KOPT-K1 (cell line): ENCODE measurements at regions not wholly inside any gene's neighbourhood (a gene's known extent, or its start where the extent isn't known, plus 50 kb on each side); places are given as distances from the start of the nearest gene placed in this dataset.
"Not testable (repeated sequence)": the region's sequence is repeated elsewhere in the genome, so short reads cannot be mapped to it uniquely, and the experiment has no call there.

Experiments used
- H3K27ac ChIP-seq: fragments of 200-600 bp; sonication (generic); 2 replicates; pipeline ENCODE4 v1.5.1; 2016; ENCODE audit warnings: antibody characterized with exemption, mild to moderate bottlenecking, low read depth, low read length; ENCODE audit not compliant: poor library complexity, severe bottlenecking
- H3K36me3 ChIP-seq: fragments of 200-600 bp; sonication (generic); 2 replicates; pipeline ENCODE4 v1.5.1; 2017; ENCODE audit warnings: antibody characterized with exemption, mild to moderate bottlenecking, low read length, moderate library complexity; ENCODE audit not compliant: insufficient read depth
- H3K9me3 ChIP-seq: fragments of 200-600 bp; sonication (generic); 2 replicates; pipeline ENCODE4 v1.5.1; 2017; ENCODE audit warnings: antibody characterized with exemption, low read length, mild to moderate bottlenecking; ENCODE audit not compliant: insufficient read depth, poor library complexity, severe bottlenecking

- no peaks in the 10 kb centered on the region for H3K9me3 ChIP-seq
- H3K36me3 ChIP-seq: no peaks in the 10 kb centered on the region
- no peak overlapping the region for H3K27ac ChIP-seq
Observed at GRCh38 chr5:7078101-7078500, 317.8 kb upstream of the ADCY2 start.

GRCh38 chr5:7078901-7079300 is 317.0 kb upstream of the ADCY2 start:
- H3K36me3 ChIP-seq: no peaks in the 10 kb centered on the region

GRCh38 chr5:7080501-7080900 is 315.4 kb upstream of the ADCY2 start:
- Histone ChIP-seq H3K36me3 (no peaks in the 10 kb centered on the region), H3K9me3 (no peaks in the 10 kb centered on the region), H3K27ac (no peak overlapping the region)

More at GRCh38 chr5:7078901-7079300, 317.0 kb upstream of the ADCY2 start:
- Histone ChIP-seq H3K9me3 (no peaks in the 10 kb centered on the region), H3K27ac (no peak overlapping the region)

GRCh38 chr5:7087719-7088297 is 308.1 kb upstream of the ADCY2 start:
- no peaks in the 10 kb centered on the region for H3K36me3 ChIP-seq
- H3K9me3 ChIP-seq: no peaks in the 10 kb centered on the region
- H3K27ac ChIP-seq: no peak overlapping the region

GRCh38 chr5:7088849-7089248 is 307.1 kb upstream of the ADCY2 start:
- H3K27ac ChIP-seq: no peak overlapping the region
- no peaks in the 10 kb centered on the region for H3K9me3 ChIP-seq

GRCh38 chr5:7094626-7095025 is 301.3 kb upstream of the ADCY2 start:
- H3K9me3 ChIP-seq: no peaks in the 10 kb centered on the region
- H3K27ac ChIP-seq: no peak overlapping the region
- H3K36me3 ChIP-seq: no peaks in the 10 kb centered on the region

More at GRCh38 chr5:7088849-7089248, 307.1 kb upstream of the ADCY2 start:
- no peaks in the 10 kb centered on the region for H3K36me3 ChIP-seq

GRCh38 chr5:7096294-7096693 is 299.6 kb upstream of the ADCY2 start:
- Histone ChIP-seq H3K9me3 (no peaks in the 10 kb centered on the region), H3K36me3 (no peaks in the 10 kb centered on the region), H3K27ac (no peak overlapping the region)

GRCh38 chr5:7105358-7105757 is 290.6 kb upstream of the ADCY2 start:
- Histone ChIP-seq H3K9me3 (no peaks in the 10 kb centered on the region), H3K27ac (no peak overlapping the region), H3K36me3 (no peaks in the 10 kb centered on the region)

- no peaks in the 10 kb centered on the region for H3K36me3 ChIP-seq
- H3K27ac ChIP-seq: no peak overlapping the region
- H3K9me3 ChIP-seq: no peaks in the 10 kb centered on the region
Observed at GRCh38 chr5:7117961-7118360, 278.0 kb upstream of the ADCY2 start.

- H3K9me3 ChIP-seq: peaks cover 8% of the 10 kb centered on the region
- H3K36me3 ChIP-seq: no peaks in the 10 kb centered on the region
- no peak overlapping the region for H3K27ac ChIP-seq
Observed at GRCh38 chr5:7131680-7132079, 264.3 kb upstream of the ADCY2 start.

GRCh38 chr5:7146886-7147285 is 249.1 kb upstream of the ADCY2 start:
- Histone ChIP-seq H3K36me3 (no peaks in the 10 kb centered on the region), H3K27ac (no peak overlapping the region), H3K9me3 (no peaks in the 10 kb centered on the region)

GRCh38 chr5:7157083-7157482 is 238.9 kb upstream of the ADCY2 start:
- Histone ChIP-seq H3K36me3 (no peaks in the 10 kb centered on the region), H3K9me3 (peaks cover 11% of the 10 kb centered on the region), H3K27ac (no peak overlapping the region)

GRCh38 chr5:7169240-7169878 is 226.6 kb upstream of the ADCY2 start:
- H3K27ac ChIP-seq: no peak overlapping the region
- no peaks in the 10 kb centered on the region for H3K9me3 ChIP-seq

GRCh38 chr5:7170785-7171184 is 225.2 kb upstream of the ADCY2 start:
- H3K27ac ChIP-seq, H3K9me3 ChIP-seq, H3K36me3 ChIP-seq: not testable (repeated sequence)

More at GRCh38 chr5:7169240-7169878, 226.6 kb upstream of the ADCY2 start:
- no peaks in the 10 kb centered on the region for H3K36me3 ChIP-seq

GRCh38 chr5:7179364-7179763 is 216.6 kb upstream of the ADCY2 start:
- H3K27ac ChIP-seq: no peak overlapping the region
- no peaks in the 10 kb centered on the region for H3K9me3 ChIP-seq
- H3K36me3 ChIP-seq: no peaks in the 10 kb centered on the region

GRCh38 chr5:7181841-7182240 is 214.1 kb upstream of the ADCY2 start:
- Histone ChIP-seq H3K9me3 (no peaks in the 10 kb centered on the region), H3K27ac (no peak overlapping the region), H3K36me3 (no peaks in the 10 kb centered on the region)
